ENCODE measurements at regions not wholly inside any gene's neighbourhood (a gene's known extent, or its start where the extent isn't known, plus 50 kb on each side); places are given as distances from the start of the nearest gene placed in this dataset.

- no peaks in the 10 kb centered on the region for H3K27me3 ChIP-seq
- intact Hi-C loops (cut with DNase I; ENCODE audit: low total_unique reads) = no loop called here
- no peak overlapping the region for H3K27ac ChIP-seq
- H3K36me3 ChIP-seq = no peaks in the 10 kb centered on the region
- no peak for TF ChIP-seq POLR2AphosphoS5 (IDR thresholded peaks at IDR 0.05)
- TF ChIP-seq POLR2A (IDR thresholded peaks at IDR 0.05) = no peak
- TF ChIP-seq CTCF (IDR thresholded peaks at IDR 0.05) = no peak
- no peaks in the 10 kb centered on the region for H3K4me1 ChIP-seq
- DNase-seq (ENCODE audit: low spot score in 2 of 2) = no peak
- H3K4me3 ChIP-seq = no peak overlapping the region
- H3K9me3 ChIP-seq = no peaks in the 10 kb centered on the region
Observed at GRCh38 chr4:32544846-32545245, 1824.7 kb downstream of the PCDH7 start.

GRCh38 chr4:32551943-32552342 is 1831.8 kb downstream of the PCDH7 start:
- H3K9me3 ChIP-seq = no peaks in the 10 kb centered on the region
- H3K27me3 ChIP-seq = no peaks in the 10 kb centered on the region
- no peak for DNase-seq (ENCODE audit: low spot score in 2 of 2)
- no peaks in the 10 kb centered on the region for H3K4me1 ChIP-seq
- TF ChIP-seq POLR2A (IDR thresholded peaks at IDR 0.05) = no peak
- TF ChIP-seq CTCF (IDR thresholded peaks at IDR 0.05) = no peak
- no peak for TF ChIP-seq POLR2AphosphoS5 (IDR thresholded peaks at IDR 0.05)
- H3K36me3 ChIP-seq = no peaks in the 10 kb centered on the region
- no peak overlapping the region for H3K4me3 ChIP-seq
- intact Hi-C loops (cut with DNase I; ENCODE audit: low total_unique reads) = no loop called here
- H3K27ac ChIP-seq = no peak overlapping the region

- no peak for DNase-seq (ENCODE audit: low spot score in 2 of 2)
- TF ChIP-seq POLR2AphosphoS5 (IDR thresholded peaks at IDR 0.05) (no peak), POLR2A (IDR thresholded peaks at IDR 0.05) (no peak), CTCF (IDR thresholded peaks at IDR 0.05) (no peak)
Observed at GRCh38 chr4:32560306-32560705, 1840.1 kb downstream of the PCDH7 start.

GRCh38 chr4:32562010-32562409 is 1841.8 kb downstream of the PCDH7 start:
- TF ChIP-seq POLR2AphosphoS5 (IDR thresholded peaks at IDR 0.05) (no peak), POLR2A (IDR thresholded peaks at IDR 0.05) (no peak), CTCF (IDR thresholded peaks at IDR 0.05) (no peak)
- no peaks in the 10 kb centered on the region for H3K9me3 ChIP-seq

More at GRCh38 chr4:32560306-32560705, 1840.1 kb downstream of the PCDH7 start:
- intact Hi-C loops (cut with DNase I; ENCODE audit: low total_unique reads) = no loop called here
- no peaks in the 10 kb centered on the region for H3K27me3 ChIP-seq
- H3K4me1 ChIP-seq = no peaks in the 10 kb centered on the region
- H3K27ac ChIP-seq = no peak overlapping the region
- H3K9me3 ChIP-seq = no peaks in the 10 kb centered on the region
- peak overlapping the region; percentile 8 to 37 (median 35) for H3K4me3 ChIP-seq
- no peaks in the 10 kb centered on the region for H3K36me3 ChIP-seq

GRCh38 chr4:32564626-32565025 is 1844.5 kb downstream of the PCDH7 start:
- DNase-seq (ENCODE audit: low spot score in 2 of 2) = no peak
- no peaks in the 10 kb centered on the region for H3K9me3 ChIP-seq
- H3K27ac ChIP-seq = no peak overlapping the region
- TF ChIP-seq POLR2A (IDR thresholded peaks at IDR 0.05) (no peak), CTCF (IDR thresholded peaks at IDR 0.05) (no peak), POLR2AphosphoS5 (IDR thresholded peaks at IDR 0.05) (no peak)
- no peaks in the 10 kb centered on the region for H3K27me3 ChIP-seq
- H3K4me1 ChIP-seq = no peaks in the 10 kb centered on the region
- intact Hi-C loops (cut with DNase I; ENCODE audit: low total_unique reads) = no loop called here
- no peaks in the 10 kb centered on the region for H3K36me3 ChIP-seq
- H3K4me3 ChIP-seq = no peak overlapping the region

More at GRCh38 chr4:32562010-32562409, 1841.8 kb downstream of the PCDH7 start:
- intact Hi-C loops (cut with DNase I; ENCODE audit: low total_unique reads) = no loop called here
- Histone ChIP-seq H3K27ac (no peak overlapping the region), H3K27me3 (no peaks in the 10 kb centered on the region), H3K36me3 (no peaks in the 10 kb centered on the region), H3K4me3 (no peak overlapping the region), H3K4me1 (no peaks in the 10 kb centered on the region)
- DNase-seq (ENCODE audit: low spot score in 2 of 2) = no peak
